Skin of body (tissue), 1 donor: ENCODE measurements at regions not wholly inside any gene's neighbourhood (a gene's known extent, or its start where the extent isn't known, plus 50 kb on each side); places are given as distances from the start of the nearest gene placed in this dataset.

Experiments
- DNase-seq: peaks from one replicate; lab custom pipeline; 2025; lab: John Stamatoyannopoulos, UW

GRCh38 chr2:78264130-78264529 lies 742.0 kb upstream of the LRRTM4 start:
- DNase-seq, result no peak

GRCh38 chr2:78281164-78281563 lies 744.3 kb upstream of the REG3G start:
- DNase-seq, result no peak

GRCh38 chr2:78290581-78291214 lies 734.8 kb upstream of the REG3G start:
- DNase-seq, result no peak

GRCh38 chr2:78293768-78294167 lies 731.7 kb upstream of the REG3G start:
- no peak for DNase-seq

GRCh38 chr2:78301166-78301789 lies 724.2 kb upstream of the REG3G start:
- no peak for DNase-seq

- DNase-seq, result no peak
Observed at GRCh38 chr2:78304678-78305077, 720.8 kb upstream of the REG3G start.

- DNase-seq, result no peak
Observed at GRCh38 chr2:78309460-78309859, 716.0 kb upstream of the REG3G start.

GRCh38 chr2:78315368-78315767 lies 710.1 kb upstream of the REG3G start:
- no peak for DNase-seq

- no peak for DNase-seq
Observed at GRCh38 chr2:78318275-78318674, 707.2 kb upstream of the REG3G start.

- DNase-seq, result no peak
Observed at GRCh38 chr2:78330193-78330592, 695.3 kb upstream of the REG3G start.

GRCh38 chr2:78351208-78351607 lies 674.3 kb upstream of the REG3G start:
- DNase-seq, result no peak

GRCh38 chr2:78353168-78353567 lies 672.3 kb upstream of the REG3G start:
- DNase-seq, result no peak

GRCh38 chr2:78355967-78356366 lies 669.5 kb upstream of the REG3G start:
- no peak for DNase-seq

- DNase-seq, result no peak
Observed at GRCh38 chr2:78383576-78383975, 641.9 kb upstream of the REG3G start.

- no peak for DNase-seq
Observed at GRCh38 chr2:78397198-78397597, 628.3 kb upstream of the REG3G start.

- DNase-seq, result no peak
Observed at GRCh38 chr2:78407960-78408794, 617.3 kb upstream of the REG3G start.

GRCh38 chr2:78408795-78409118 lies 616.7 kb upstream of the REG3G start:
- no peak for DNase-seq

- DNase-seq, result no peak
Observed at GRCh38 chr2:78411303-78411702, 614.2 kb upstream of the REG3G start.

GRCh38 chr2:78416625-78417300 lies 608.7 kb upstream of the REG3G start:
- no peak for DNase-seq

- DNase-seq, result no peak
Observed at GRCh38 chr2:78417355-78417754, 608.1 kb upstream of the REG3G start.

- DNase-seq, result no peak
Observed at GRCh38 chr2:78418021-78418420, 607.5 kb upstream of the REG3G start.

GRCh38 chr2:78420132-78420531 lies 605.4 kb upstream of the REG3G start:
- no peak for DNase-seq
